GM19328 (cell line): ENCODE measurements at regions not wholly inside any gene's neighbourhood (a gene's known extent, or its start where the extent isn't known, plus 50 kb on each side); places are given as distances from the start of the nearest gene placed in this dataset.

ENCODE experiments used
- ATAC-seq: cut with Tn5 transposase; IDR thresholded peaks from one replicate; pipeline ENCODE4 v1.9.1; 2021; ENCODE audit warnings: mild to moderate bottlenecking, moderate library complexity; ENCODE audit not compliant: unreplicated experiment

DNA sequence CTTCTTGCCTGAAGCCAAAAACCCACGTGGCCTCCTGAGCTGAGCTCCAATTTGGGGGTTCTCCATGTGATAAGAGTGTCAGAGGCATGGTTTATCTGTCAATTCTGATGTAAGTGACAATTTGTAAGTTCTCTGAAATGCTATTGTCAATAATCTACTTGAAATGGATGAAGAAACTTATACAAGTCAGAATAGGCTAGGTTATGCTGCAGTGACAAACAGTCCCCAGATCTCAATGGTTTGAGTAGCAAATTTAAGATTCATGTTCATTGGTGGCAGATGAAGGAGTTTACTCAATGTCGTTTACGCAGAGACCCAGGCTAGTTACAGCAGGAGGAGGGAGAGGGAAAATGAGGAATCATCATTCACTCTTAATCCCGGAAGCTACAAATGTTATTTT, 352.4 kb downstream of the KIF16B start:
- no peak for ATAC-seq

DNA sequence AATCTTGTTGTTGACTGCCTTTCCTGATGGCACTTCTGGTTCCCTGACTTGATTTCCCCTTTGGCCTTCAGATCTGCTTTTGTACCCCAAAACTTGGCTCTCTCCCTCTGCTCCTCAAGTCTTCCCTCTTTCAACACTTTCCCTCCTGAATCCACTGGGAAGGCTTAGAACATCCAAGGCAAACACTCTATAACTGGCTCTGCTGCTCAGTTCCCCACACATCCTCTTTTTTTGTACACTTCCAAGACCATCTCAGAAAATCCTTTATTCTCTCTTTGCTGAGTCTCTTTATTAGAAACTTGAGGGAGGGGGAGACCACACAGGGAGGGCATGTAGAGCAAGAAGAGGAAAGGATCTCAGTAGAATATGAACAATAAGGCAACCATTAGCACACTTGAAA, 354.1 kb downstream of the KIF16B start:
- no peak for ATAC-seq

DNA sequence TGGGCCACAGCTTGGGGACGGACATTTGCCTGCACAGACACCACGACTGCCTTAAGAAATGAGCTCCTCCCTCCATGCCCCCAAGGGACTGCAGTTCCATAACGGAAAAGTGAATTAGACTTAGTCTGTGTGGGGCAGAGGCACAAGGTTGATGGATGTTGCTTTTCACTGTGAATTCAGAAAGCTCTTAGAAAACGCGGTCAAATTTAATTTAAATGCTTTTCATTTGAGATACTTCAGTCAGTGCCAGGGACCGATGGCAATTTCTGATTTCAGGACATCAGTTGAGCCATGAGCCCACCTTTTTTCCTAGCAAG, 356.4 kb downstream of the KIF16B start:
- no peak for ATAC-seq

DNA sequence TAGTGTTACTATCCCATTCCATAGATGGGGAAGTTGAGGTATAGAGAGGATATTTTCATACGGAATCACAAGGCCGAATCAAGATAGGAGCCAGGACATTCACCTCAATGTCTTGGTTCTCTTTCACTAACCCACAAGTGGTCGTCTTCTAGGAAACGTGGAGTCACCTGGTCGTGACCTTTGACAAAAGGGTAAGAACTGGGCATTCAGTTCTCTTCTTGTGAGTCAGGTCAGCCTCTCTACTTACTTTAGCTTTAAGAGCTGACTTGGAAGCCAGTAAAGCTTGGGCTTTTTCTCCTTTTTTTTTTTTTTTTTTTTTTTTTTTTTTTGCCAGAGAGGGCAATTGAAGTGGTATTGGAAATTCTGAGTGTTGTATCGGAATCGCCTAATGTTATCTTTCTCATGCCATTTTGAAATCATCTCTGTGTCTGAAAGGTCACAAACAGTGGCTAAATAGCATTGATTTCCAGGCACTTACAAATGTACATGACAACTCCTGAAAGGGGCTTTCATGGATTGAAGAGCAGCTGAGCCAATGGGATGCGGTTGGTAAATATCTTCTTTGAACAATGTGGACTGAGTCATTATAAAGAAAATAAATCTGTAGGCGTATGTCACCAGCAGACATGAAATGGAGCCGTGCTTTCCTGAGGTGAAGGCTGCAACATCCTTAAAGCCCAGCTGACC, 356.9 kb downstream of the KIF16B start:
- ATAC-seq, result no peak

DNA sequence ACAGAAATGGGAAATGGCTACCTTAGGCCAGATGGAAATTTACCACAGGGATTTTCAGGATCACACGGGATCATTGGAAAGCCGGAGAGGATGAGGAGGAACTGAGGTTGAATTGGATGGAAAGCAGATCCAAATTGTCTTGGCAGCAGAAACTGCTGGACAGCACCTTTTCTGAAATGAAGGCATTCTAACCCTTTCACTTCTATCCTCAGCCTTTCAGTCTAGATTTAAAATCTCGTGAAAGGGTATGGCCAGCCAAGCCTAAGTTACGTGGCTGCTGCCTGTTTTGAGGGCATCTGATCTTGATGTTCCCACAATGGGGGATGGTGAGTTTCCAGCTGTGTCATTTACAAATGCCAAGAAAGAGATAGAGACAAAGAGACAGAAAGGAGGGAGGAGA, 358.2 kb downstream of the KIF16B start:
- ATAC-seq, result no peak

DNA sequence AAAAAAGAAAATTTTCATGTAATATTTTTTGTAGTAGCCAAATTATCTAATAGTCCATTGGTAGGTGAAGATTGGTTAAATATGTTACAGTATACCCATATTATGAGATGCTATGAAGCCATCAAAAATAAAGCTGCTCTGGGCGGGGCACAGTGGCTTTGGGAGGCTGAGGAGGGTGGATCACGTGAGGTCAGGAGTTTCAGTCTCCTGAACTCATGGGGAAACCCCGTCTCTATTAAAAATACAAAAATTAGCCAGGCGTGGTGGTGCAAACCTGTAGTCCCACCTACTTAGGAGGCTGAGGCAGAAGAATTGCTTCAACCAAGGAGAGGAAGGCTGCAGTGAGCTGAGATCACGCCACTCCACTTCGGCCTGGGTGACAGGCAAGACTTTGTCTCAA, 360.5 kb downstream of the KIF16B start:
- ATAC-seq, result no peak

DNA sequence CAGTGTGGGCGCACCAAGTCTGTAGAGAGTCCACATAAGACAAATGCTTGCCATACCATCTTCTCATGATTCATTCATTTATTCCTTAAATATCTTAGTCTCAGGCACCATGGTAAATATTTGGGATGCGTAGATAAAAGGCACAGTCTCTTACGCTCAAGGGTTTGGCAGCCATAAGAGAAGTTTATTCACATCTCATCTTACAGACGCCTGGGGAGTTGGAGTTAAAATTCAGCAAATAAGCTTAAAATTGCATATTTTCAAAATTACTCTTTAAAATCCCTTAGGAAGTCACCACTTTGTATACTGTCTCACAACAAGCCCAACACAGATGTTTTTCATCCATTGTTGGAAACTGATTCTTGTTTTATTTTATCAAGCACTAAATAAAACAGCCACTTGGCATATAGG, 363.3 kb downstream of the KIF16B start:
- ATAC-seq, result no peak

DNA sequence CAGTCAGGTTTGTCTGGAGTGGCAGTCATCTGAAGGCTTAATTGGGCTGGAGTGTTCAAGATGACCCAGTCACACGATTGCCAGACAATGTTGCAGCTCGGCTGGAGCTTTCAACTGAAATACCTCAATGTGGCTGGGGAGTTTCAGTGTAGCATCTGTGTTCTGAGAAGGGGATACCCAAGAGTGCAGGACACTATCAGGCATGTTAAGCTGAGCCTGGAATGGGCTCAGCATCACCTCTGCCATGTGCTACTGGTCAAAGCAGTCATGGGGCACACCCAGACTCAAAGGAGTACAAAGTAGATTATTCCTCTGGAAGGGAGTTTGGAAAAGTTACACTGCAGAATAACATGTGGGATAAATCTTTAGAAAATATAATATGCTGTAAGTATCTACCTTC, 363.9 kb downstream of the KIF16B start:
- ATAC-seq, result no peak

DNA sequence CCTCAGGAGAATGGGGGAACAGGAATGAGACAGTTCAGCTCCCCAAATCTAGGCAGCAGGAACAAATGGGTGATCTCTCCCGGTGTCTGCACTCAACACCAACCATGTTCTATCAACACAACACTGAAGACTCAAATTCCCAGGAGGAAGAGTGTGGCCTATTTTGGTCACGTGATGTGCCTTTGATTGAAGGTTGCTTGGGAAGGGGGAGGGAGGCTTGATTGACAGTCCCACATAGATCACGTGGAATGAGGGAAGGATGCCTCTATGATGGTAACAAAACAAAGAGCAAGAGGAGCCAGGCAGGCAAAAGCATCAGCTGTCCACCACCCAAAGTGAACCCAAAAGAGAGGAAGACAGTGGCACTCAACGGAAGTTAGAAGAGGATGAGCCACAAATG, 364.8 kb downstream of the KIF16B start:
- no peak for ATAC-seq

DNA sequence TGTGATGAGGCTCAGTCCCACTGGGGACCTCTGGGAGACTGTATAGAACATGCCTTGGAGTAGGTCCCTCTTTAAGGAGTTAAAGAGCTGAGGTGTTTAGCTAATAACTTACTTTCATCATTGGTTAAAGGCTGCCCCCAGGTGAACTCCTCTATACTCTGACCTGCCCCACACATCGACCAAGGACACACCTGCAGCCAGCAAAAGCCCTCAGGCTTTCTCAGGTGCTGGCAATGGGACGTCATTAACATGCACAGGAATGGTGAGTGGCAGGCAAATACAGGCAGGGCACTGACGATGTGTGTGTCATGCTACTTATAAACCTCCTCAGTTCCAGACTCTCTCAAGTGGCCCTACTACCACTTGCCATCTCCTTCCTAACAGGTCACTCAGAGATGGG, 366.4 kb downstream of the KIF16B start:
- ATAC-seq, result no peak

DNA sequence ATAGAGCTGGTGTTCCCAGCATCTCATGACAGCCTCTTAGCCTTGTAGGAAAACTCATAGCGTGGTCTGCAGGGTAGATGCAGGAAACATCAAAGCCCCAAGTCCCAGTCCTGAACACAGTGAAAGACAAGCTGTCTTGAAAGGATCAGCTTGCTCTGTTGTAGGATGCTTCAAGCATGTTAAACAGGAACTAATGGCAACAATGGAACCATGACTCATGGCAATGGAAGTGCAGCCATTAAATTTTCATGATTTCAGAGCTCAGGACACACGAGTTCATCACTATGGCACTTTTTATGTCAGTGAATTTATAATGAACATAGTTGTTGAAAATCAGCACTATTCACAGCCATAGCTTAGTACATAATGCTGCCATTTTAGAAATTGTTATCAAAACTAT, 367.7 kb downstream of the KIF16B start:
- no peak for ATAC-seq

DNA sequence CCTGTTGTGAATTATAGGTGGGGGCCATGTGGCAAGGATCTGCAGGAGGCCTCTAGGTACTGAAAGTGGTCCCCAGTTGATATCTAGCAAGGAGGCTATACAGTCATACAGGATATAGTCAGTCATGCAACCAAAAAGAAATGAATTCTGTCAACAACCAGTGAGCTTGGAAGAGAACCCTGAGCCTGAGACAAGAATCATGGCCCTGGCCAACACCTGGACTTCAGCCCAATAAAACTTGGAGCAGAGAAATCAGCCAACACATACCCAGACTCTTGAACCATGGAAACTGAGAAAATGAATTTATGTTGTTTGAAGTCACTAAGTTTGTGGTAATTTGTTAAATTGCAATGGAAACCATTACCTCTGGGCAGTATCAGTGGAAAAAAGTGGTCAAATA, 370.2 kb downstream of the KIF16B start:
- no peak for ATAC-seq

DNA sequence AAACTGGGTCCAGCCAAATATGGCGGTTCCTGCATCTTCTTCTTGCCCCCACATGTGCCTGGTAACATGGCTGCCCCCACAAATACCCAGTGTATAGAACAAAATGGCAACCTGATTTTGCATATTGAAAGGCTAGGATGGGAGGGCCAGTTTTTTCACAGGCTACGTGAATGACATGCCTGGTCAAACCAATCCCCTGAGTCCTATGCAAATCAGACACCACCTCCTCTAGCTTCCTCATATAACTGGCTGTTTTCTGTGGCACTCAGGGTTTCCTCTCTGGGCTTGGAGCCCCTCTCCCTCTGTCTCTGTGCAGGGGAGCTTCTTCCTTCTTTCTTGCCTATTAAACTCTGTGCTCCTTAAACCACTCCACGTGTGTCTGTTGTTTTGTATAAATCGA, 372.1 kb downstream of the KIF16B start:
- ATAC-seq, result no peak

DNA sequence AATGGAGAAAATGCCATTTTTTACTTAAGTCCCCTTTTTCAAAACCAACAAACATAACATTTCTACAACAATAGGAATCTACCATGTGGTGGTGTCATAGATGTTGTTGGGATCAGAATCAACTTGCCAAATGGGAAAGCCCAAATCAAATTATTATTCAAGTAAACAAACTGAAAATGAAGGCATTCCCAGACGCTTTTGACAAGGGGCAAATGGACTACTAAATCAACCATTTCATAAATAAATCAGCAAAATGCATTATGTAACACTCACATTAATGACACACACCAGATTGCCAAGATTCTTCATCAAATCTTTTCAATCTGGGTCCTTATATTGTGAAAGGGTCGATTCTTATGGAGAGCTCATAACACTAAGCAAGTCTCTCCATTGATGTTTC, 375.6 kb downstream of the KIF16B start:
- no peak for ATAC-seq

DNA sequence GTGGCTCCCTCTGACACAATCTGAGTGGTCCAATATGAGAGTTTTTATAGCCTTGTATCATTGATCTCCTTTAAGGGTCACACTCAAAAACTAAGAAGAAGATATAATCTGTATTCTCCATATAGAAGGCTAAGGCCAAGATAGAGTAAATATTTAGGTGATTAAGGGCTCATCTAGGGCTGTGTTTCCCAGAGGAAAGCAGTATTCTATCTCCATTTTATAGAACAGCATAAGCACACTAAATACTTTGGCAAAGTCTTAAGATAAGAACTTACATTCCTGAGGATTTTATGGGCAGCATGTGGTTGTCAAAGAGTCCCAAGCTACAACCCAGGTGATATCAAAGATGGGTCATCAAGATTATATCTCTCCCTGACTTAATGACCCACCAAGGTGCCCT, 377.6 kb downstream of the KIF16B start:
- ATAC-seq, result no peak

DNA sequence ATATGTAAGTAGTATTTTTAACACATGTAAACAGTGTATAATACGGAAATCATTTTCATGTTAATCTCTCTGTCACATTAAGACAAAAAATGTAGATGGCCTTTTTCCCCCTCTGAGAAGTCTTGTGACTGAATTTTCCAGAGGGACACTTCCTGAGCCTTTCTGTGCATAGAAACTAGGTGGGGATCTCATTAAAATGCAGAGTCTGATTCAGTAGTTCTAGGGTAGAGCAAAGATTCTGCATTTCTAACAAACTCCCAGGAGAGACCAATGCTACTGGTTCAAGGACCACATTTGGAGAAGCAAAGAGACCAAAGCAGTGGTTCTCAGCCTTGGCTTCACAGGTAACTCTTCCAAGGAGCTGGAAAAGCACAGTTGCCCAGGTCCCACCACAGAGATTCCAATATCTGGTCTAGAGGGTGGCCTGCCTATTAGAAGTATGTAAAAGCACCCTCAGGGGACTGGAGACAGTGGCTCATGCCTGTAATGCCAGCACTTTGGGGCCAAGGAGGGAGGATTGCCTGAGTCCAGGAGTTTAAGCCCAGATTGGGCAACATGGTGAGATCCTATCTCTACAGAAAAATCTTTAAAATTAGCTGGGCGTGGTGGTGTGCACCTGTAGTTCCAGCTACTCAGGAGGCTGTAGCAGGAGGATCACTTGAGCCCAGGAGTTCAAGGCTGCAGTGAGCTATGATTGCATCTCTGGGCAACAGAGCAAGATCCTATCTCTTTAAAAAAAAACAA, 378.5 kb downstream of the KIF16B start:
- ATAC-seq, result no peak

DNA sequence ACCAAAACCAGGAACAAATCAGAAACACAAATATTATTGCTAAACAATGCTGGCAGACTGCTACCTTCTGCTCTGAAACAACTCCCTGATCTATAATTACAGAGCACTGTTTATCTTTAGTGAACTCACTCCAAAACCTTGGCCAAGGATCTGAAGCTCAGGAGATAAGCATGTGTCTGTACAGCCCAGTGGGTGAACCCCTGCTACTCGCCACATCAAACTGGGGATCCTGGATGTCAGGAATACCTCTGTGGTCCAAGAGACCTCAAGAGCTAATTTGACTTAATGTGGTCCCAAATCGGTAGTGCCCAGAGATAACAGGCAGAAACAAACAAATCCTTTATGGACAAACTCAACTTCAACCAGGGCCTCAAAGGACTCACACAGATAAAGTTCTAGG, 381.8 kb downstream of the KIF16B start:
- ATAC-seq, result no peak

DNA sequence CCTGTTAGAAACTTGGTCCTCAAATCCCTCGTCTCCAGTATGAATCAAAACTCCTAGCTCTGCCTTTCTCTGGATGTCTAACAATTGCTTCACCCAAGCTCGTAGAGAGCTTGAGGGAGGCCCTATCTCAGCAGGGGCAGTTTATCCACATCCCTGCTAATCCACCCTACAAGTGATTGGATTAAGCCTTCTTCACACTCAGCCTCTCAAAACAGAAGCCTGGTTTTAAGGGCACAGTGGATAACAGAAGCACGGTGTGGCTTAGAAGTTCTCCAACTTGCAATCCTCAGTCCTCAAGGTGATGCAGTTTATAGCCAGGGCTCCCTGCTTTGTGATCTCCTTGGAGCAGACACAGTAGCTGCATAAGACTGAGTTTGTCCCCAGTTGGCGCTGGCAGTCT, 383.9 kb downstream of the KIF16B start:
- no peak for ATAC-seq

DNA sequence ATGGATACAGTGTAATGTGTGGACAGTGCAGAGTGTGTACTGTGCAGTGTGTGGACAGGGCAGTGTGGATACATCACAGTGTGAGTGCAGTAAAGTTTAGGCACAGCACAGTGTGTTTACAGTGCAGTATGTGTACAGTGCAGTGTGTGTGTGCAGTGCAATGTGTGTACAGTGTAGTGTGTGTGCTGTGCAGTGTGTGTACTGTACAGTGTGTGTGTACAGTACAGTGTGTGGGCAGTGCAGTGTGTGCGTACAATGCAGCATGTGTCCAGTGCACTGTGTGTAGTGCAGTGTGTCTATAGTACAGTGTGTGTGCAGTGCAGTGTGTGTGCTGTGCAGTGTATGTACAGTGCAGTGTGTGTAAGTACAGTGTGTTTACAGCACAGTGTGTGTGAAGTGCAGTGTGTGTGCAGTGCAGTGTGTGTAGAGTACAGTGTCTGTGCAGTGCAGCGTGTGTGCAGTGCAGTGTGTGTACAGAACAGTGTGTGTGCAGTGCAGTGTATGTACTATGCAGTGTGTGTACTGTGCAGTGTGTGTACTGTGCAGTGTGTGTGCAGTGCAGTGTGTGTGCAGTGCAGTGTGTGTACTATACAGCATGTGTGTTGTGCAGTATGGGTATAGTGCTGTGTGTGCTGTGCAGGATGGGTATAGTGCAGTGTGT, 385.2 kb downstream of the KIF16B start:
- ATAC-seq, result no peak

DNA sequence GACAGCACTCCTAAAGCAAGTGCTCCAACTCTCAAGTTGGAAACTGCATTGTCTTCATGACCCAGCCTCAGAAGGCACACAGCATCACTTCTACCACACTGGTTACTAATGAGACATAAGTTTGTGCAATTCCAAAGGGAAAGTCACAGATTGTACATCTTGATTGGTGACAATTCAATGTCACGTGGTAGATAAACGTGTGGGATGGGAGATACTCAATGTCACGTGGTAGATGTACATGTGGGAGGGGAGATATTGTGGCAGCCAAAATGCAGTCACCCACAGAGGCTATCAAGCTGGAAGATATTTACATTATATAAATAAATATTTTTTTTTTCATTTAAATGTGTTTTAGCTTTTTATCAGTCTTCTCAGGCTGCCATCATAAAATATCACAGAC, 393.3 kb downstream of the KIF16B start:
- no peak for ATAC-seq

DNA sequence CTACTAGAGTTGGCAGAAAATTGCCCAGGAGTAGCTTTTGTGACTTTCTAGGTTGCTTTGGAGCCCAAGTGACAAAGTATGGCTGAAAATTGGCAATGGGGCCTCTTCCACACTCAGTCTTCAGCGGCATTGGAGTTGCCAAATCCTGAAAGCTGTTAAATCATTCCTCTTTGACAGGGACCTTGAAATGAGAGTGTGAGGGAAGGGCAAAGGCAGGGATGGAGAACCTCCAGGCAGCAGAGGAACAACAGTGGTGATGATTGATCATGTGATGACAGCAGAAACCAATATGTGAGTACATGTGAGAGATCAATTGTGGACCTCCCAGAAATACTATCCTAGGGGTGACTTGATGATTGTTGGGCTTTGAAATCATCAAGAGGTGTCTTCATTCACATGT, 393.9 kb downstream of the KIF16B start:
- no peak for ATAC-seq

DNA sequence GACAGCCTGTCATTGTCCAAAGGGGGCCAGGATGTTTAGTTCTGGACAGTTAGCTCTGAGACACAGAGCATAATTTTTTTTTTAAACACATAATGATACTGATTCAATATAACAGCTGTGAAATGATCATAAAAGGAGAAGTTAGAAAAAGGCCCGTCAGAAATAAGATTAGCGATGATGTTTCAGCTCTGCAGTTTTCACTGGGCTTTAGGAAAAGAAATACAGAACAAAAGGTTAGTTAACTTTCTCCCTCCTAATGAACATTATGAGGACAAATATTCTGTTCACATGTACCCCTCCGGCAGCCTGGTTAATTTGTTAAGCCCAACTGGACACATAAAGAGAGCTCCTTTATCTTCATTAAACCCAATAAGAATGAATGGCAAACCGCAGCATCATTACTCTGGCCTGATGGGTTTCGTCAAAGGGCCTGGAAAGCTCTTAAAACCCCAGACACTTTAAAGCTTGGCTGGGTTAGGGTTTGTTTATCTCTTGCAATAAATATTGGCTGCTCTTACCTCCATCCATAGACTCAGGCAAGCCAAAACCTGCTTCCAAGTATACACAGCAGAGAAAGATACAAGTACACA, 394.6 kb downstream of the KIF16B start:
- no peak for ATAC-seq
